Head of caudate nucleus (tissue), 42 donors: ENCODE measurements at regions not wholly inside any gene's neighbourhood (a gene's known extent, or its start where the extent isn't known, plus 50 kb on each side); places are given as distances from the start of the nearest gene placed in this dataset.
A peak's percentile ranks its signal among the peaks of the same experiment; 100 is the strongest.
"Not testable (repeated sequence)": the region's sequence is repeated elsewhere in the genome, so short reads cannot be mapped to it uniquely, and the experiment has no call there.

Source experiments
- DNase-seq, 42 donors: peaks; one replicate each; pipeline versions ENCODE4 v3.0.0 to v3.0.0-alpha.2; 2020 to 2021; ENCODE audit warnings: mixed read lengths in 7 of 42
- intact Hi-C: fragments of 100-400 bp; cut with DNase I; formaldehyde crosslinking; loops from one replicate; pipeline ENCODE4 v1.15.0; 2022

- intact Hi-C loops = no loop called here
- DNase-seq = no peak
These were observed 242.8 kb downstream of the CCSER2 start for GRCh38 chr10:84571146-84571545.

GRCh38 chr10:84574102-84574501 lies 245.7 kb downstream of the CCSER2 start:
- intact Hi-C loops = no loop called here
- DNase-seq = no peak

- intact Hi-C loops = no loop called here
- no peak for DNase-seq
These were observed 253.6 kb downstream of the CCSER2 start for GRCh38 chr10:84581976-84582375.

GRCh38 chr10:84583501-84583900 lies 255.1 kb downstream of the CCSER2 start:
- intact Hi-C loops = no loop called here
- DNase-seq = no peak

- intact Hi-C loops = no loop called here
- DNase-seq = no peak
These were observed 259.4 kb downstream of the CCSER2 start for GRCh38 chr10:84587789-84588188.

GRCh38 chr10:84588426-84588825 lies 260.0 kb downstream of the CCSER2 start:
- DNase-seq = no peak

GRCh38 chr10:84588971-84589370 lies 260.6 kb downstream of the CCSER2 start:
- intact Hi-C loops = no loop called here
- DNase-seq = no peak

More at GRCh38 chr10:84588426-84588825, 260.0 kb downstream of the CCSER2 start:
- intact Hi-C loops = no loop called here

- intact Hi-C loops = no loop called here
- no peak for DNase-seq
These were observed 261.3 kb downstream of the CCSER2 start for GRCh38 chr10:84589526-84590205.

GRCh38 chr10:84590327-84591193 lies 262.2 kb downstream of the CCSER2 start:
- intact Hi-C loops = no loop called here

GRCh38 chr10:84593506-84593905 lies 265.1 kb downstream of the CCSER2 start:
- intact Hi-C loops = no loop called here
- DNase-seq = no peak

More at GRCh38 chr10:84590327-84591193, 262.2 kb downstream of the CCSER2 start:
- DNase-seq = peak in 9 of 42 donors; percentile 13 to 49 (median 29)

- no peak for DNase-seq
- intact Hi-C loops = no loop called here
These were observed 268.2 kb downstream of the CCSER2 start for GRCh38 chr10:84596585-84596984.

GRCh38 chr10:84599254-84599653 lies 270.9 kb downstream of the CCSER2 start:
- intact Hi-C loops = no loop called here
- DNase-seq = no peak

- no peak for DNase-seq
- intact Hi-C loops = no loop called here
These were observed 272.6 kb downstream of the CCSER2 start for GRCh38 chr10:84600947-84601346.

- DNase-seq, intact Hi-C loops: not testable (repeated sequence)
These were observed 274.2 kb downstream of the CCSER2 start for GRCh38 chr10:84602543-84602942.

- no peak for DNase-seq
- intact Hi-C loops = no loop called here
These were observed 275.6 kb downstream of the CCSER2 start for GRCh38 chr10:84603971-84604370.

- intact Hi-C loops = no loop called here
- no peak for DNase-seq
These were observed 277.4 kb downstream of the CCSER2 start for GRCh38 chr10:84605802-84606201.

GRCh38 chr10:84606428-84606827 lies 278.0 kb downstream of the CCSER2 start:
- no peak for DNase-seq

GRCh38 chr10:84607044-84607443 lies 278.7 kb downstream of the CCSER2 start:
- DNase-seq = no peak
- intact Hi-C loops = no loop called here

More at GRCh38 chr10:84606428-84606827, 278.0 kb downstream of the CCSER2 start:
- intact Hi-C loops = no loop called here

- intact Hi-C loops = no loop called here
- DNase-seq = no peak
These were observed 279.1 kb downstream of the CCSER2 start for GRCh38 chr10:84607523-84607922.

- intact Hi-C loops = no loop called here
- no peak for DNase-seq
These were observed 279.7 kb downstream of the CCSER2 start for GRCh38 chr10:84608126-84608525.
